ENCODE measurements at regions not wholly inside any gene's neighbourhood (a gene's known extent, or its start where the extent isn't known, plus 50 kb on each side); places are given as distances from the start of the nearest gene placed in this dataset.
A peak's percentile ranks its signal among the peaks of the same experiment; 100 is the strongest.

DNA sequence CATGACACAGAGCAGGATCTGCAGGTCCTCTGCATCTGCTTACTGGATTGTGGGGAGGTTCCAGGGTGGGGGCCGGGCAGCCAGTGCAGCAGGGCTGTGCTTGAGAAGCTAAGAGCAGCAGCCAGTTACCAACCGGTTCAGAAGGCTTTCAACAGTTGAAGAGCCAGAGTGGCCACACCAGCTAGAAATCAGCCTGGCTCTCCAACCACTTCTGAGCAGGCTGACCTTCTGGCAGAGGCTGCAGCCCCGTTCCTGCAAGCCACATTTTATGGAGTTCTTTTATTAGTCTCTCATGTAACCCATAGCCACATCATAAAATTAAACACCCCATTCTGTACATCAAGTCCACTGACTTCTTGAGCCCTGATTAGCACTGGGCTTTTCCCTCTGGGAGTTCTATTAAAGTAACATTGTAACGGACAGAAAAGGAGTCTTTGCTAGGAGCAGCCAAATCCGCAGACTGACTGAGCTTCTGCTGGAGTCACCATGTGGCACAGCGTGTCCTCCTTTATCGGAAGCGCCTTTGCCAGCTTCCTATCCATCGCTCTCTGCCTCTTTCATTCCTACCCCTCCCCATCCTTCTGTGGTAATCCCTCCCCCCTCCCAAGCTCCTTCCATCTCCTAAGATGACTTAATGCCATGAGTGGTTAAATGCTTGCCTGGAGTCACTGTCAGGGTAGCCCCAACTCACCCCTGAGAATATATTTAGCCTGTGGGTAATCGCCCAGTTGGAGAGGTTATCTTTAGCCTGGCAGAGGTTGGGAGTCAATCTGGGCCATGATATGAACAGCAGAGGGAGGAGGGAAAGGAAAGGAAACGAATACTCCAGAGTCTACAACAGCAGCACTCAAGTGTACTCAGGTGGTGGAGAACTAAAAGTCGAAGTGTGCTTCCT lies 138.5 kb upstream of the HES1 start:
- WGBS, 2 donors: 77% methylated on average over 10 to 12 of the region's 12 CpGs
- TF ChIP-seq, protein P1, sequence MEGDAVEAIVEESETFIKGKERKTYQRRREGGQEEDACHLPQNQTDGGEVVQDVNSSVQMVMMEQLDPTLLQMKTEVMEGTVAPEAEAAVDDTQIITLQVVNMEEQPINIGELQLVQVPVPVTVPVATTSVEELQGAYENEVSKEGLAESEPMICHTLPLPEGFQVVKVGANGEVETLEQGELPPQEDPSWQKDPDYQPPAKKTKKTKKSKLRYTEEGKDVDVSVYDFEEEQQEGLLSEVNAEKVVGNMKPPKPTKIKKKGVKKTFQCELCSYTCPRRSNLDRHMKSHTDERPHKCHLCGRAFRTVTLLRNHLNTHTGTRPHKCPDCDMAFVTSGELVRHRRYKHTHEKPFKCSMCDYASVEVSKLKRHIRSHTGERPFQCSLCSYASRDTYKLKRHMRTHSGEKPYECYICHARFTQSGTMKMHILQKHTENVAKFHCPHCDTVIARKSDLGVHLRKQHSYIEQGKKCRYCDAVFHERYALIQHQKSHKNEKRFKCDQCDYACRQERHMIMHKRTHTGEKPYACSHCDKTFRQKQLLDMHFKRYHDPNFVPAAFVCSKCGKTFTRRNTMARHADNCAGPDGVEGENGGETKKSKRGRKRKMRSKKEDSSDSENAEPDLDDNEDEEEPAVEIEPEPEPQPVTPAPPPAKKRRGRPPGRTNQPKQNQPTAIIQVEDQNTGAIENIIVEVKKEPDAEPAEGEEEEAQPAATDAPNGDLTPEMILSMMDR (IDR thresholded peaks at IDR 0.05): no peak
- no peak for TF ChIP-seq POLR2A (IDR thresholded peaks at IDR 0.05)
- Histone ChIP-seq H3K27ac (peak overlapping the region in 3 of 4 donors; percentile 7 to 47 (median 9)), H3K9me3 (no peaks in the 10 kb centered on the region), H3K4me1 (peaks cover 0 to 23% (median 3%) of the 10 kb centered on the region in 3 donors), H3K27me3 (peaks cover 0 to 8% (median 0%) of the 10 kb centered on the region in 4 donors), H3K36me3 (no peaks in the 10 kb centered on the region), H3K4me3 (no peak overlapping the region)
- intact Hi-C loops (cut with DNase I): no loop called here
- DNase-seq: no peak

DNA sequence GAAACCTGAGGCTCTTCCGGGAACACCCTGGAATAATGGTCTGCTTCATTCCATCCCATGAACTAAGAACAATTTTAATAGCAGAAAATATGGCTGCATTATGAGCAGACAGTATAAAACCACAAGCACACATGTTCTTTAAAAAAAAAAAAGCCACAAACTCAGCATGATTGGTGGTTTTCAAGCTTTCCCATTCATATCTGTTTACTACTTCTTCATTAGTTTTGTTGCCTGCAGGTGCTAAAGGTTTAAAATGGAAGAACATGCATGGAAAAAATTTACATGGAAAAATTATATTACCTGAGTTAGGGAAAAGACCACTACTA lies 137.9 kb upstream of the HES1 start:
- intact Hi-C loops (cut with DNase I): no loop called here
- TF ChIP-seq, protein P1 (IDR thresholded peaks at IDR 0.05): no peak
- TF ChIP-seq POLR2A (IDR thresholded peaks at IDR 0.05): no peak
- H3K27me3 ChIP-seq: peaks cover 0 to 8% (median 0%) of the 10 kb centered on the region in 4 donors
- H3K9me3 ChIP-seq: no peaks in the 10 kb centered on the region
- H3K36me3 ChIP-seq: no peaks in the 10 kb centered on the region
- H3K4me1 ChIP-seq: peaks cover 0 to 29% (median 9%) of the 10 kb centered on the region in 3 donors
- no peak for DNase-seq
- 75 to 80% methylated on average over 1 of the region's 1 CpG for WGBS, 2 donors
- no peak overlapping the region for H3K4me3 ChIP-seq
- H3K27ac ChIP-seq: no peak overlapping the region

DNA sequence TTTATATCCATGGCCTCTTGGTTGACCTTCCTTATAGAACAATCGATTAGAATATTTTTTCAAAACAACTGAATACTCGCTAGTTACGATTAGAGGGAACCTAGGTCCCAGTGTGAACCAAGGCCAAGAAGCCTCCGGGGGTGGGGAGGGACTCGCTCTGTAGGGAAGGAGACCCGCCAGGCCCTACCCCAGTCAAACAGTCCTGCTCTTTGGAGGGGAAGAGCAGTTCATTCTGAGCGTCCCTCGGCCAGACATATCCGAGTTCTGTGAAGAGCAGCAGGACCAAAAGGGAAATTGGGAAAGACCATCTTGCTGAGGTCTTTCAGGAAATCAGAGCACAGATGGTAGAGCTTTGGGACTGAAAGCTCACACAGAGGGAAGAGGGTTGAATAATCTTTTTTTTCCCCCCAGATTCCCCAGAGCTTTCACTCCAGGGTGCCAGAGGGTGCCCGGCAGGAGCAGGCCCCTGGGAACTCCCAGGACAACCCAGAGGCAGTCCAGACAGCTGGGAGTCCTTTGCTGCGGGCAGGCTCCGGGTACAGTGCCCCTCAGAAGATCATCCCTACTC lies 137.2 kb upstream of the HES1 start:
- Histone ChIP-seq H3K4me3 (no peak overlapping the region), H3K27me3 (peaks cover 0 to 8% (median 0%) of the 10 kb centered on the region in 4 donors), H3K27ac (no peak overlapping the region), H3K9me3 (no peaks in the 10 kb centered on the region), H3K4me1 (peaks cover 5 to 36% (median 12%) of the 10 kb centered on the region in 3 donors), H3K36me3 (no peaks in the 10 kb centered on the region)
- DNase-seq: no peak
- intact Hi-C loops (cut with DNase I): no loop called here
- no peak for TF ChIP-seq POLR2A (IDR thresholded peaks at IDR 0.05)
- TF ChIP-seq, protein P1 (IDR thresholded peaks at IDR 0.05): no peak
- 80 to 90% methylated on average over 10 to 12 of the region's 12 CpGs for WGBS, 2 donors

DNA sequence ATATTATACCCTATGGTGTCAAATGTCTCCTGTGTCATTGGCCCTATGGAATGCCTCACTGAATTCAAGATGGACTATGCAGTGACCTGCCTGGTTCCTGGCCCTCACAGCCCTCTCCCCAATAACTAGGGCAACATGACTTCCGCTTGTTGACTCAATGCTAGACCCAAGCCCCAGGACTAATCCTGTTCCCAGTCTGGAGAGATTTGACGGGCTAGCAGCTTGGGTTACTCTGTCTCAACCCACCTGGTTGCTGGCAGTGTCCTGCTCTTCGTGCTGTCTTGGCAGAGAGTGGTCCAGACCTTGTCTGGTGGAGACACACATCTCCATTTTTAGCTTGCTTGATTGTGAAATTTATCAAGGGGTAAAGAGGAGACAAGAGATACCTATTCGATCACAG lies 135.8 kb upstream of the HES1 start:
- TF ChIP-seq, protein P1 (IDR thresholded peaks at IDR 0.05): no peak
- no peak for TF ChIP-seq POLR2A (IDR thresholded peaks at IDR 0.05)
- Histone ChIP-seq H3K27ac (no peak overlapping the region), H3K27me3 (peaks cover 0 to 8% (median 0%) of the 10 kb centered on the region in 4 donors), H3K36me3 (no peaks in the 10 kb centered on the region), H3K9me3 (no peaks in the 10 kb centered on the region), H3K4me1 (peaks cover 16 to 49% (median 24%) of the 10 kb centered on the region in 3 donors), H3K4me3 (no peak overlapping the region)
- intact Hi-C loops (cut with DNase I): no loop called here
- DNase-seq: no peak
- 87 to 92% methylated on average over 4 of the region's 4 CpGs for WGBS, 2 donors

DNA sequence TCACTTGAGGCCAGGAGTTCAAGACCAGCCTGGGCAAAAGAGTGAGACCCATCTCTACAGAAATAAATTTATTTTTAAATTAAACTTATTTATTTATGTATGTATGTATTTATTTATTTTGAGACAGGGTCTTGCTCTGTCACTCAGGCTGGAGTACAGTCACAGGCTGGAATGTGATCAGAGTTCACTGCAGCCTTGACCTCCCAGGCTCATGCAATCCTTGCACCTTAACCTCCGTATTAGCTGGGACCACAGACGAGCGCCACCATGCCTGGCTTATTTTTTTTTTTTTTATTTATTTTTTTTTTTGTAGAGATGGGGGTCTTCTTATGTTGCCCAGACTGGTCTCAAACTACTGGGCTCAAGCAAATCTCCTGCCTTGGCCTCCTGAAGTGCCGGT lies 135.2 kb upstream of the HES1 start:
- no peak for DNase-seq
- no peak overlapping the region for H3K4me3 ChIP-seq
- TF ChIP-seq, protein P1 (IDR thresholded peaks at IDR 0.05): no peak
- TF ChIP-seq POLR2A (IDR thresholded peaks at IDR 0.05): no peak
- peaks cover 16 to 56% (median 29%) of the 10 kb centered on the region in 3 donors for H3K4me1 ChIP-seq
- no peak overlapping the region for H3K27ac ChIP-seq
- H3K36me3 ChIP-seq: no peaks in the 10 kb centered on the region
- intact Hi-C loops (cut with DNase I): no loop called here
- H3K9me3 ChIP-seq: no peaks in the 10 kb centered on the region
- WGBS, 2 donors: 81 to 94% methylated on average over 4 of the region's 4 CpGs
- H3K27me3 ChIP-seq: peaks cover 0 to 4% (median 0%) of the 10 kb centered on the region in 4 donors

Measured in esophagus squamous epithelium (tissue), 5 donors.